C4-2B (cell line): ENCODE measurements at regions not wholly inside any gene's neighbourhood (a gene's known extent, or its start where the extent isn't known, plus 50 kb on each side); places are given as distances from the start of the nearest gene placed in this dataset.

Source experiments
- ZFX ChIP-seq: fragments of 450-650 bp; IDR thresholded peaks from 2 replicates; pipeline ENCODE4 v1.6.1; 2017
- TF ChIP-seq, protein P1 (sequence below): fragments of 450-650 bp; conservative IDR thresholded peaks from 2 replicates; pipeline ENCODE4 v1.5.1; 2017; ENCODE audit warnings: mild to moderate bottlenecking

DNA sequence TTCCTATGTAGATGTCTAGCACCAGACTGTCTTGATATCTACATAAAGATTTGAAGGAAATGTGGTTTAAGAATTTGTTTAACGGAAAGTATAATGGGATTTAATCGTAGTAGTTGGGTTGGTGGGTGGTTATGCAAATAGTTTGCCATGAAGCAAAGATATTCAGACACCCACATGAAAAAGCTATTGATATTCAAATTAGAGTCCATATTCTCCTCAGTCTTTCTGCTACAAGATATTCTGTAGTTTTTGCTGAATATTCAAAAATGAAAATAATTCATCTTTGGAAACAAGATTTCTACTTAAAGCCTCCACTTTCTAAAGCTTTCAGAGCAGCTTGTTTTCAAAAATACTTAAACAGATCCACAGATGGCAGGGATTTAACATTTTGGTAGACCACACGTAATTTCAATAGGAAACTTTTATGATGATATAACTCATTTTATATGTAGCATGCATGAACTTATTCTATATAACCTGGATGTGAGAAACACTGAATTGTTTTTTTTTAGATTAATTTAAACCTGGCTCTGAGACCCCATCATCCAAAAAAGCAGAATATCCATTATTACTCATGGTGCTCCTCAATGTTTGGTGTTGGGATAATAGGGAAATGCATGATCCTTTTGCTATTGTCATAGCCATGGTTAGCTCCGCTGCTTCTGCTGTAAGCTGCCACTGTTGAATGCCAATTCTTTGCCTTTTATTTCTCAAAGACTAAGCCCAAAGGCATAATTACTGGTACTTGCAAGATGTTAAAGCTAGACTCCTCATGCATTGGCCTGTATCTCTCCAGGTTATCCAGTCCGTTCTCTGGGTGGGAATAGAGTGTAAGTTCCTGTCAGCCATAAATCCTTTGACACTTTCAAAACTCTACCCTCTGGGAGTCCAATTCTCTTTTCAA lies 98.0 kb downstream of the GMNC start:
- TF ChIP-seq, protein P1, sequence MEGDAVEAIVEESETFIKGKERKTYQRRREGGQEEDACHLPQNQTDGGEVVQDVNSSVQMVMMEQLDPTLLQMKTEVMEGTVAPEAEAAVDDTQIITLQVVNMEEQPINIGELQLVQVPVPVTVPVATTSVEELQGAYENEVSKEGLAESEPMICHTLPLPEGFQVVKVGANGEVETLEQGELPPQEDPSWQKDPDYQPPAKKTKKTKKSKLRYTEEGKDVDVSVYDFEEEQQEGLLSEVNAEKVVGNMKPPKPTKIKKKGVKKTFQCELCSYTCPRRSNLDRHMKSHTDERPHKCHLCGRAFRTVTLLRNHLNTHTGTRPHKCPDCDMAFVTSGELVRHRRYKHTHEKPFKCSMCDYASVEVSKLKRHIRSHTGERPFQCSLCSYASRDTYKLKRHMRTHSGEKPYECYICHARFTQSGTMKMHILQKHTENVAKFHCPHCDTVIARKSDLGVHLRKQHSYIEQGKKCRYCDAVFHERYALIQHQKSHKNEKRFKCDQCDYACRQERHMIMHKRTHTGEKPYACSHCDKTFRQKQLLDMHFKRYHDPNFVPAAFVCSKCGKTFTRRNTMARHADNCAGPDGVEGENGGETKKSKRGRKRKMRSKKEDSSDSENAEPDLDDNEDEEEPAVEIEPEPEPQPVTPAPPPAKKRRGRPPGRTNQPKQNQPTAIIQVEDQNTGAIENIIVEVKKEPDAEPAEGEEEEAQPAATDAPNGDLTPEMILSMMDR: no peak
- no peak for TF ChIP-seq ZFX
